Activated T-cell treated with anti-CD3 and anti-CD28 coated beads, Interleukin-2, amount 50 U/mL, for 1 hour (primary cell): ENCODE measurements at regions not wholly inside any gene's neighbourhood (a gene's known extent, or its start where the extent isn't known, plus 50 kb on each side); places are given as distances from the start of the nearest gene placed in this dataset.

Experiments used
- DNase-seq: peaks from one replicate; pipeline ENCODE4 v3.0.0-alpha.2; 2020

GRCh38 chr6:113556775-113557174 lies 300.4 kb upstream of the MARCKS start:
- DNase-seq = no peak

- no peak for DNase-seq
These were observed 298.7 kb upstream of the MARCKS start for GRCh38 chr6:113558431-113558830.

GRCh38 chr6:113558966-113559365 lies 298.2 kb upstream of the MARCKS start:
- DNase-seq = no peak

- DNase-seq = no peak
These were observed 296.8 kb upstream of the MARCKS start for GRCh38 chr6:113560376-113560775.

- no peak for DNase-seq
These were observed 296.2 kb upstream of the MARCKS start for GRCh38 chr6:113560908-113561307.

GRCh38 chr6:113562248-113562647 lies 294.9 kb upstream of the MARCKS start:
- no peak for DNase-seq

GRCh38 chr6:113564371-113565171 lies 292.6 kb upstream of the MARCKS start:
- no peak for DNase-seq

- no peak for DNase-seq
These were observed 291.8 kb upstream of the MARCKS start for GRCh38 chr6:113565306-113565705.

- no peak for DNase-seq
These were observed 287.0 kb upstream of the MARCKS start for GRCh38 chr6:113570161-113570560.

- no peak for DNase-seq
These were observed 286.5 kb upstream of the MARCKS start for GRCh38 chr6:113570641-113571040.

- DNase-seq = no peak
These were observed 283.0 kb upstream of the MARCKS start for GRCh38 chr6:113574147-113574546.

GRCh38 chr6:113576310-113576709 lies 280.8 kb upstream of the MARCKS start:
- DNase-seq = no peak

- no peak for DNase-seq
These were observed 278.5 kb upstream of the MARCKS start for GRCh38 chr6:113578691-113579090.

GRCh38 chr6:113584767-113585166 lies 272.4 kb upstream of the MARCKS start:
- no peak for DNase-seq

- DNase-seq = no peak
These were observed 271.9 kb upstream of the MARCKS start for GRCh38 chr6:113585246-113585645.

- DNase-seq = no peak
These were observed 270.6 kb upstream of the MARCKS start for GRCh38 chr6:113586413-113587077.

- no peak for DNase-seq
These were observed 270.0 kb upstream of the MARCKS start for GRCh38 chr6:113587078-113587699.

- no peak for DNase-seq
These were observed 268.5 kb upstream of the MARCKS start for GRCh38 chr6:113588646-113589045.

- DNase-seq = no peak
These were observed 265.0 kb upstream of the MARCKS start for GRCh38 chr6:113591896-113592827.

- DNase-seq = no peak
These were observed 262.4 kb upstream of the MARCKS start for GRCh38 chr6:113594726-113595125.

GRCh38 chr6:113595911-113596376 lies 261.2 kb upstream of the MARCKS start:
- DNase-seq = no peak

- no peak for DNase-seq
These were observed 260.5 kb upstream of the MARCKS start for GRCh38 chr6:113596387-113597230.
